Liver (tissue), 8 donors: ENCODE measurements at regions not wholly inside any gene's neighbourhood (a gene's known extent, or its start where the extent isn't known, plus 50 kb on each side); places are given as distances from the start of the nearest gene placed in this dataset.
A peak's percentile ranks its signal among the peaks of the same experiment; 100 is the strongest.

Experiments used
- DNase-seq: peaks from one replicate; pipeline ENCODE4 v3.0.0-alpha.2; 2017; ENCODE audit warnings: low spot score
- H3K27ac ChIP-seq, 2 donors: one replicate each; pipeline ENCODE4 v1.7.0; 2013; ENCODE audit warnings: inconsistent platforms in 2 of 2, low read length in 2 of 2, control low read depth in 1 of 2, low read depth in 1 of 2, mild to moderate bottlenecking in 1 of 2
- H3K27me3 ChIP-seq, 4 donors: one replicate each; pipeline versions ENCODE4 v1.6.1 to v1.7.0; 2013; ENCODE audit warnings: low read length in 3 of 4, inconsistent platforms in 1 of 4, mild to moderate bottlenecking in 1 of 4, moderate library complexity in 1 of 4; ENCODE audit not compliant: control insufficient read depth in 4 of 4, insufficient read depth in 4 of 4
- H3K36me3 ChIP-seq, 4 donors: one replicate each; pipeline versions ENCODE4 v1.6.1 to v1.7.0; 2013; ENCODE audit warnings: low read length in 3 of 4, mild to moderate bottlenecking in 3 of 4, low read depth in 1 of 4, moderate library complexity in 1 of 4; ENCODE audit not compliant: control insufficient read depth in 4 of 4, insufficient read depth in 3 of 4
- H3K4me1 ChIP-seq, 4 donors: one replicate each; pipeline versions ENCODE4 v1.6.1 to v1.7.0; 2013; ENCODE audit warnings: low read length in 3 of 4, mild to moderate bottlenecking in 3 of 4, moderate library complexity in 1 of 4; ENCODE audit not compliant: control insufficient read depth in 4 of 4, insufficient read depth in 4 of 4
- H3K4me3 ChIP-seq, 3 donors: one replicate each; pipeline versions ENCODE4 v1.6.1 to v1.7.0; 2013; ENCODE audit warnings: low read length in 3 of 3, control low read depth in 1 of 3, low read depth in 1 of 3, mild to moderate bottlenecking in 1 of 3
- H3K9ac ChIP-seq, 2 donors: one replicate each; pipeline ENCODE4 v1.7.0; 2013; ENCODE audit warnings: low read length in 2 of 2, mild to moderate bottlenecking in 2 of 2, moderate library complexity in 2 of 2, control low read depth in 1 of 2, low read depth in 1 of 2
- H3K9me3 ChIP-seq, 4 donors: one replicate each; pipeline versions ENCODE4 v1.6.1 to v1.7.0; 2013; ENCODE audit warnings: low read length in 3 of 4; ENCODE audit not compliant: control insufficient read depth in 4 of 4
- ATF3 ChIP-seq: IDR thresholded peaks from 2 replicates; pipeline ENCODE4 v1.6.1; 2016; ENCODE audit warnings: antibody characterized with exemption
- CTCF ChIP-seq: fragments of 150-350 bp; IDR thresholded peaks from 2 replicates; pipeline ENCODE4 v1.5.1; 2017; ENCODE audit warnings: improper control_type of control experiment, low read depth, low read length; ENCODE audit not compliant: missing input control
- FOXA1 ChIP-seq: IDR thresholded peaks from 2 replicates; pipeline ENCODE4 v1.6.1; 2016; ENCODE audit warnings: antibody characterized with exemption
- FOXA2 ChIP-seq: IDR thresholded peaks from 2 replicates; pipeline ENCODE4 v1.6.1; 2016; ENCODE audit warnings: antibody characterized with exemption
- GABPA ChIP-seq, 2 donors: IDR thresholded peaks in 1 of 2; conservative IDR thresholded peaks in 1 of 2; 2 replicates each; pipeline ENCODE4 v1.6.1; 2016; ENCODE audit warnings: antibody characterized with exemption in 2 of 2, mild to moderate bottlenecking in 1 of 2, moderate library complexity in 1 of 2
- HNF4A ChIP-seq, 2 donors: conservative IDR thresholded peaks; 2 replicates each; pipeline ENCODE4 v1.6.1; 2016; ENCODE audit warnings: antibody characterized with exemption in 2 of 2, mild to moderate bottlenecking in 2 of 2
- HNF4G ChIP-seq: IDR thresholded peaks from 2 replicates; pipeline ENCODE4 v1.6.1; 2016; ENCODE audit warnings: antibody characterized with exemption
- MAX ChIP-seq: IDR thresholded peaks from 2 replicates; pipeline ENCODE4 v1.6.1; 2016; ENCODE audit warnings: antibody characterized with exemption
- NR2F2 ChIP-seq: IDR thresholded peaks from 2 replicates; pipeline ENCODE4 v1.6.1; 2016; ENCODE audit warnings: antibody characterized with exemption
- REST ChIP-seq: IDR thresholded peaks from 2 replicates; pipeline ENCODE4 v1.6.1; 2016; ENCODE audit warnings: antibody characterized with exemption, mild to moderate bottlenecking
- RXRA ChIP-seq, 2 donors: IDR thresholded peaks; 2 replicates each; pipeline ENCODE4 v1.6.1; 2017 to 2018; ENCODE audit warnings: antibody characterized with exemption in 2 of 2, mild to moderate bottlenecking in 1 of 2
- SP1 ChIP-seq: IDR thresholded peaks from 2 replicates; pipeline ENCODE4 v1.6.1; 2018; ENCODE audit warnings: antibody characterized with exemption, mild to moderate bottlenecking
- TAF1 ChIP-seq: conservative IDR thresholded peaks from 2 replicates; pipeline ENCODE4 v1.6.1; 2016; ENCODE audit warnings: antibody characterized with exemption, mild to moderate bottlenecking
- YY1 ChIP-seq: IDR thresholded peaks from 2 replicates; pipeline ENCODE4 v1.6.1; 2016; ENCODE audit warnings: antibody characterized with exemption, mild to moderate bottlenecking
- ZBTB33 ChIP-seq: IDR thresholded peaks from 2 replicates; pipeline ENCODE4 v1.6.1; 2016; ENCODE audit warnings: antibody characterized with exemption
- WGBS: extraction: QIAGEN DNeasy Blood & Tissue Kit; methylation state at CpG from one replicate; pipeline ENCODE4 v1.1.7; 2013; 5-methylcytosine and 5-hydroxymethylcytosine counted together
- donor health status: healthy.
- donor health status: healthy.
- donor health status: healthy.
- donor health status: healthy.
- donor health status: healthy.

GRCh38 chr21:43353282-43354025 is 73.5 kb downstream of the SIK1 start:
- Histone ChIP-seq H3K4me1 (no peaks in the 10 kb centered on the region), H3K36me3 (no peaks in the 10 kb centered on the region), H3K9ac (no peak overlapping the region), H3K4me3 (no peak overlapping the region), H3K27me3 (no peaks in the 10 kb centered on the region), H3K9me3 (no peaks in the 10 kb centered on the region), H3K27ac (peak overlapping the region in 1 of 2 donors; percentile 7)
- no peak for TF ChIP-seq NR2F2
- TF ChIP-seq TAF1 = no peak
- no peak for TF ChIP-seq FOXA1
- TF ChIP-seq MAX = no peak
- TF ChIP-seq ZBTB33 = no peak
- TF ChIP-seq RXRA (IDR thresholded peaks at IDR 0.05) = no peak
- TF ChIP-seq REST = no peak
- DNase-seq = no peak
- 97% methylated on average over 28 of the region's 28 CpGs for WGBS

- peak overlapping the region in 1 of 2 donors; percentile 7 for H3K27ac ChIP-seq
- H3K4me3 ChIP-seq = no peak overlapping the region
- no peaks in the 10 kb centered on the region for H3K36me3 ChIP-seq
- TF ChIP-seq HNF4A (conservative IDR thresholded peaks at IDR 0.05) (no peak), SP1 (peak; percentile 50)
- H3K9me3 ChIP-seq = no peaks in the 10 kb centered on the region
- no peak for DNase-seq
- H3K4me1 ChIP-seq = peaks cover 0 to 2% (median 0%) of the 10 kb centered on the region in 4 donors
- 94% methylated on average over 16 of the region's 16 CpGs for WGBS
- H3K27me3 ChIP-seq = no peaks in the 10 kb centered on the region
- no peak overlapping the region for H3K9ac ChIP-seq
Observed at GRCh38 chr21:43352568-43353281, 74.2 kb downstream of the SIK1 start.

- Histone ChIP-seq H3K36me3 (no peaks in the 10 kb centered on the region), H3K9ac (no peak overlapping the region), H3K4me1 (peaks cover 0 to 2% (median 0%) of the 10 kb centered on the region in 4 donors), H3K9me3 (no peaks in the 10 kb centered on the region), H3K4me3 (no peak overlapping the region), H3K27ac (no peak overlapping the region), H3K27me3 (no peaks in the 10 kb centered on the region)
- WGBS = 94% methylated on average over 8 of the region's 8 CpGs
- DNase-seq = no peak
- TF ChIP-seq ATF3 = no peak
- no peak for TF ChIP-seq ZBTB33
- no peak for TF ChIP-seq HNF4G
- no peak for TF ChIP-seq MAX
- no peak for TF ChIP-seq RXRA (IDR thresholded peaks at IDR 0.05)
- no peak for TF ChIP-seq TAF1
- no peak for TF ChIP-seq NR2F2
- TF ChIP-seq SP1 = no peak
- TF ChIP-seq FOXA2 = no peak
- no peak for TF ChIP-seq YY1
- no peak for TF ChIP-seq GABPA (IDR thresholded peaks at IDR 0.05 in 1 of 2, conservative IDR thresholded peaks at IDR 0.05 in 1 of 2)
- no peak for TF ChIP-seq CTCF
Observed at GRCh38 chr21:43352154-43352537, 74.8 kb downstream of the SIK1 start.
